ENCODE measurements at regions not wholly inside any gene's neighbourhood (a gene's known extent, or its start where the extent isn't known, plus 50 kb on each side); places are given as distances from the start of the nearest gene placed in this dataset.

- in situ Hi-C loops (cut with MboI; ENCODE audit: low pct_unique_long_range_greater_than_20kb, low sequenced_read_pairs) = no loop called here
- DNase-seq = no peak
Measured at GRCh38 chr22:27335102-27335660, 466.4 kb downstream of the MN1 start.

DNA sequence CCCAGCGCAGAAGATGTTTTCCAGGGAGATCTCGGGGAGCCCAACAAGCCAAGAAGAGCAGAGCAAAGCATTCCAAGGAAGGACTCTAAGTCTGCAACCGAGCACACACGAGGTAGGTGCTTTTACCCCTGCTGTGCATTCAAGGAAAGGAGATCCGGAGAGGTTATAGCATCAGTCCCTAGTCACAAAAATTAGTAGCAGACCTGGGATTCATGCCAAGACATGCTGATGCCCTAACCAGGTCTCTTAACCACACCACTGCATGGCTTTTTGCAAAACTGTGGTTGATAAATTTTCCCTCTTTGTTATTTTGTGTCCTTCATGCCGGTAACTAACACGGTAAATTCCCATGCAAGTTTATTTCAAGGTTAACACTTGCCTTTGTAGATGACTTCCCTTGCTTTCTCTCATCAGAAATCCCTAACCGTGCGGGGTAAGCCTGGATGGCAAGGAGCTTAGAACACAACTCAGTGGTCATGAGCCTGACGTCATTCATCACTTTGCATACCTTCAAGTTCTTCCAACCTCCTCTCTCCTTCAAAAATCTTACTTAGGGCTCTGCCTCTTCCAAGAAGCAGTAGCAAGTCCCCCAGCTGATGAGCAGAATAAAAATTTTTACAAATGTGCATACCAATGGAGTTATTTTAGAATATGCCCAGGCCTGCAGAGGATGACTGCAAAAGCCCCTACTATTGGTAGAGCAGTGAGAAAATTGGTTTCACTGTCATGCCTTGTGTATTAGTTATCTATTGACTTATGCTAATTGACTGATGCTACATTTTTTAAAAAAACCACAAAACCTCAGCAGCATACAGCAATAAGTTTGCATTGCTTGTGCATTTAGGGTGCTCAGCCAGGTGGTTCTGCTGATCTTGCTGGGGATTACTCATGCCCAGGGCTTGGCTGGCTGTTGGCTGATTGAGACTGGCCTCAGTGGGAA lies 465.1 kb downstream of the MN1 start:
- in situ Hi-C loops (cut with MboI; ENCODE audit: low pct_unique_long_range_greater_than_20kb, low sequenced_read_pairs) = no loop called here
- no peak for DNase-seq

- in situ Hi-C loops (cut with MboI; ENCODE audit: low pct_unique_long_range_greater_than_20kb, low sequenced_read_pairs) = no loop called here
- DNase-seq = no peak
Measured at GRCh38 chr22:27337676-27338075, 463.9 kb downstream of the MN1 start.

GRCh38 chr22:27340047-27340446 lies 461.5 kb downstream of the MN1 start:
- in situ Hi-C loops (cut with MboI; ENCODE audit: low pct_unique_long_range_greater_than_20kb, low sequenced_read_pairs) = no loop called here
- DNase-seq = no peak

GRCh38 chr22:27344546-27344945 lies 457.0 kb downstream of the MN1 start:
- DNase-seq = no peak
- in situ Hi-C loops (cut with MboI; ENCODE audit: low pct_unique_long_range_greater_than_20kb, low sequenced_read_pairs) = no loop called here

GRCh38 chr22:27345691-27346090 lies 455.9 kb downstream of the MN1 start:
- DNase-seq = no peak
- in situ Hi-C loops (cut with MboI; ENCODE audit: low pct_unique_long_range_greater_than_20kb, low sequenced_read_pairs) = no loop called here

DNA sequence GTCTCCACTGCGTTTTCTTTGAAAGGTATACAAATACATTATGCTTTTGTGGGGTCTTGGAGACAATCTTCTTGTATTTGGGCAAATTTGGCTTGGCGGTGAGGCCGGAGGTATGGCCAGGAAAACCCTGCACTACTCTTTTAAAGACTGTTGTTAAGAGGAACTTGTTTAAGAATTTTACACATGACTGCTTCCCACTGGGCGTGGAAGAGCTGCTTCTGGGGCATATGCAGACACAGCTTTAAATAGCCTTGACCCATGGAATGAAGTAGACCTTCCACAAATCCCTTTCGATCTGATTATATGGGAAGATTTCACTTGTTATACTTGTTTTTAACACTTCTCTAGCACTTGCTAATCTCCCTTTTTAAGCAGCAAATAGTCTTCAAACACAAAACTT lies 453.6 kb downstream of the MN1 start:
- in situ Hi-C loops (cut with MboI; ENCODE audit: low pct_unique_long_range_greater_than_20kb, low sequenced_read_pairs) = no loop called here
- peak; percentile 32 for DNase-seq

- in situ Hi-C loops (cut with MboI; ENCODE audit: low pct_unique_long_range_greater_than_20kb, low sequenced_read_pairs) = no loop called here
- no peak for DNase-seq
Measured at GRCh38 chr22:27348634-27349033, 452.9 kb downstream of the MN1 start.

DNA sequence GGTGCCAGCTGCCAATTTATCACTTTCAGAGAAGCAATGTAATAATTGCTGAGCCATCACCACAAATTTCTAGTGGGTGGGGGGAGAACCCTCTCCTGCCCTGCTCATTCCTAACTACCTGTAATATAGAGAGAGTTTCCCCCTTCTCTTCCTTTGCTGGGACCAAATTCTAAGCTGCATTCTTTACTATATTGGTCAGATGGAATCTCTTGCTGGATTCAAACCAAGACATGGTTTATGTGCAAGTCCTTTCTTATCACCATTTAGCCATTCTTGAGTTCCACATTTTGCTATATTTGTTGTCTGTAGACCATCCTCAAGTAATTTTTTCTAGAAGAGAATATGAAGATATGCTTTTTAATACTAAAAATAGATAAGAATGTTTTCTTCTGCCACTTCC lies 452.1 kb downstream of the MN1 start:
- DNase-seq = no peak
- in situ Hi-C loops (cut with MboI; ENCODE audit: low pct_unique_long_range_greater_than_20kb, low sequenced_read_pairs) = no loop called here

- no peak for DNase-seq
- in situ Hi-C loops (cut with MboI; ENCODE audit: low pct_unique_long_range_greater_than_20kb, low sequenced_read_pairs) = no loop called here
Measured at GRCh38 chr22:27350306-27350705, 451.2 kb downstream of the MN1 start.

- in situ Hi-C loops (cut with MboI; ENCODE audit: low pct_unique_long_range_greater_than_20kb, low sequenced_read_pairs) = no loop called here
- no peak for DNase-seq
Measured at GRCh38 chr22:27352426-27352825, 449.1 kb downstream of the MN1 start.

DNA sequence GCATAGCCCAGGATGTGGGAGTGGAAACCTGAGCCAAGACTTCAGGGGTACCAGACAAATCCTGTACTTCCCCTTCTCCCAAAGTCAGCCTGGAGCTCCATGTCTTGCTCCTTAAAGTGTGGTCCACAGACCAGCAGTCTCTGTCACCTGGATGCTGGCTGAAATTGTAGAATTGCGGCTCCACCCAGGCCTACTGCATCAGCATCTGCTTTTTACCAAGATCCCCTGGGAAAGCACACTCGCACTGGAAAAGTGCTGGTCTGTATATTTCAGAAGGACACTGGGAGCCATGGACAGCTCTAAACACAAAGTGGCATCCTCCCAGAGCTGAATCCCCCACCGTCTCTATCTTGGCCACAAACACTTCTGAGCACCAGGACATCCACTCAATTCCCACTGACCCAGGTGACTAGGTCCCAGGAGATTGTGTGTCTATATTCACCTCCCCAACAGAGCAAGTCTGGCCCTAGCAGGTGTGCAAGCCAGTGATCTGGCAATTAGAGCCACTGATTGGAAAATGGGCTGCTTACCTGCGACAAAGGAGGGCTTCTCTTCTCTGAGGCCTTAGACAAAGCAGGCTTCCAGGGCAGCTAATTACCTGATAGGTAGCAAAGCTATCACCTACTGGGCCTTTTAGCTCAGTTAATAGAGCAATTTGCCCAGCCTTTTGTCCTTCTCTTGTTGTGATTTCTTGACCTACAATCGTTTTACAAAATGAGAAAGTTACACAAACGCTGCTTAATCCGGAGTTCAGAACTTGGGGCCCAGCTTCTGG lies 443.3 kb downstream of the MN1 start:
- in situ Hi-C loops (cut with MboI; ENCODE audit: low pct_unique_long_range_greater_than_20kb, low sequenced_read_pairs) = no loop called here
- no peak for DNase-seq

DNA sequence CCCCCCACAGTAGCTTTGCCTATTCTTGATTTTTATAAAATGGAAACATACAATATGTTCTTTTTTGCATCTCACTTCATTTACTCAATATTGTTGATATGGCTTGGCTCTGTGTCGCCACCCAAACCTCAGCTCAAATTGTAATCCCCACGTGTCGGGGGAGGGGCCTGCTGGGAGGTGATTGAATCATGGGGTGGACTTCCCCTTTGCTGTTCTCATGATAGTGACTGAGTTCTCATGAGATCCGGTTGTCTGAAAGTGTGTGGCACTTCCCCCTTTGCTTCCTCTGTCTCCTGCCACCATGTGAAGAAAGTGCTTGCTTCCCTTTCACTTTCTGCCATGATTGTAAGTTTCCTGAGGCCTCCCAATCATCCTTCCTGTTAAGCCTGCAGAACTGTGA lies 431.3 kb downstream of the MN1 start:
- in situ Hi-C loops (cut with MboI; ENCODE audit: low pct_unique_long_range_greater_than_20kb, low sequenced_read_pairs) = no loop called here
- DNase-seq = peak; percentile 58

GRCh38 chr22:27370987-27371386 lies 430.6 kb downstream of the MN1 start:
- no peak for DNase-seq
- in situ Hi-C loops (cut with MboI; ENCODE audit: low pct_unique_long_range_greater_than_20kb, low sequenced_read_pairs) = no loop called here

DNA sequence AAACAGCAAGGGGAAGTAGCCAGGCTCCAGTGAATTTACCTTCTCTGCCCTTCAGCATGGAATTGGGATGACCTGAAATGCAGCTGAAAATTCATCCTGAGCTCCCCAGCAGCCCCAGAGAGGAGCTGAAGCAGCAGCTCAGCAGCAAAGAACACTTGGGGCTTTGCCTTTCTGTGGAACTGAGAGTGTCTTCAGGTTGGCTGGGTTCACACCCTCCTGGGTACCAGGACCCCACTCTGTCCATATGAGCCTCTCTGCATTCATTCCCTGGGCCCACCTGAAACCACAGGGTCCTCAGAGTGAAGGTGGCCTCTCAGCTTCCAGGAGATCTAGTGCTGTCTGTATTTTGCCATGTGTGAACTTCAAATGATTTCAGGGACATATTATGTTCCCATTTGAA lies 429.2 kb downstream of the MN1 start:
- DNase-seq = no peak

GRCh38 chr22:27372969-27373670 lies 428.4 kb downstream of the MN1 start:
- in situ Hi-C loops (cut with MboI; ENCODE audit: low pct_unique_long_range_greater_than_20kb, low sequenced_read_pairs) = no loop called here
- no peak for DNase-seq

More for the DNA sequence above, 429.2 kb downstream of the MN1 start:
- in situ Hi-C loops (cut with MboI; ENCODE audit: low pct_unique_long_range_greater_than_20kb, low sequenced_read_pairs) = no loop called here

DNA sequence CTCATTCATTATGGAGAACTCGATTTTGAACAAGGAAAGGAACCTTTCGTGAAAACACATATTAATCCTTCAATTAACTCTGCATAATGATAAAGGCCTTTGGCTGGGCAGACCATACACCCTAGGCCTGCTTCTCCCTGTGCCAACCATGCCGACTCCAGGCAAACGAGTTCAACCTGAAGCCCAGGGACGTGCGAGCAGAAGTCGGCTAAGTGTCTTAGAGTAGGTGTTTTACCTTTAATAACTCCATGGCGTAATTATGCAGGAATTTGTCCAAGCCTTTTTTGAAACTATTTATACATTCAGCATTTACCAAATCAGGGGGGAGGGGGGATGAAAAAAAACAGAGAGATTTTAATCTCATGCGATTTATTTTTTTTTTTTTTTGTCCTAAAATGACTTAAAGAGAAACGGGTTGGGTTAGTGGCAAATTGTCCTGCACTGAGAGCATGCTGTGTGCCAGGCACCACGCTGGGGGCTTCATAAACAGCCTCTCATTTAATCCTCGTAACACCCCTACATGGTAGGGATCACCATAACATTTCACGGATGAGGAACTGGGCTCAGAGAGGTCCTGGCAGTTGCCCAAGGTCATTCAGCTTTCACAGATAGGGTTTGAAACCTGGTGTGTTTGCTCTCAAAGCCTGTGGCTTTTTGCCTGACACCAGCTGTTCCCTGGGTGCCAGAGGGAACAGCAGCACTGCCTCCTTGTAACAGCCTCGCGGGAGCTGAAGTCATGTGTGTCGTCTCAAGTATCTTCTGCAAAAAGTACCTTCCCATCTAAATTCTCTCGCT lies 423.9 kb downstream of the MN1 start:
- no peak for DNase-seq

DNA sequence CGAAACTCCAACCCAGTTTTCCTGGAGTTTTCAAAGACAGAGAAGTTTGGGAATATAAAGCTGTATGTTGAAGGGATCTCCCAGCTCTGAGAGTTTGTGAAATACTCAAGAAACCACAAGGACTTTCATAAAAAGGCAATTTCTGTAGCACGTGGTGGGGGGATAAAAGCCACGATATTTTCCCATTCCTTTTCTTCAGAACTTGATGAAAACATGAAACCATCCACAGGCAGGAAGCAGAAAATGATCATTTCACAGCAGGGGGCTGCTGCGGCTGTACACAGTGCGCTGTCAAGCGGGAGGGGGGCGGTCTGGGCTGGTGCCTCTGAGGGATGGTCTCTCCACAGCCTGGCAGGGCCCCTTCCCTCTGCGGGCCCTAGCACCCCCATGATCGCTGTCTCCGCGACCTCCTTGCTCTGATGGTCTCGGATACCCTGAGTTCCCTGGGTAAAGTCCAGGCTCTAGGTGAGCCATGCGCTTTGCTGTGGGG lies 423.2 kb downstream of the MN1 start:
- no peak for DNase-seq
- in situ Hi-C loops (cut with MboI; ENCODE audit: low pct_unique_long_range_greater_than_20kb, low sequenced_read_pairs) = no loop called here

More for the DNA sequence above, 423.9 kb downstream of the MN1 start:
- in situ Hi-C loops (cut with MboI; ENCODE audit: low pct_unique_long_range_greater_than_20kb, low sequenced_read_pairs) = no loop called here

DNA sequence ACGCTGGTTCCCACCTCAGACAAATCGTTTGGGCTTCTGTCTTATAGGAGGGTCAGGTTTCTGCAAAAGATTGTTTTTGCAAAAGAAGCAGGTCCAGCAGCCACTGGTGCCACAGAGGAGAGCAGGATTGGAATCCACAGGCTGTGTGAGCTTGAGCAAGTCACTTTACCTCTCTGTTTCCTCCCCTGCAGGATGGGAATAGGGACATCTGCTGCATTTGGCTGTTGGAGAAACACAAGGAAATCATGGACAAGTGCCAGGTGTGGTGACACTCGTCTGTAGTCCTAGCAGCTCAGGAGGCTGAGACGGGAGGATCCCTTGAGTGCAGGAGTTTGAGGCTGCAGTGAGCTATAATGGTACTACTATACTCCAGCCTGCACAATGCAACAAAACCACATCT lies 422.6 kb downstream of the MN1 start:
- in situ Hi-C loops (cut with MboI; ENCODE audit: low pct_unique_long_range_greater_than_20kb, low sequenced_read_pairs) = no loop called here
- DNase-seq = no peak
